K562 (cell line): ENCODE measurements at regions not wholly inside any gene's neighbourhood (a gene's known extent, or its start where the extent isn't known, plus 50 kb on each side); places are given as distances from the start of the nearest gene placed in this dataset.

Experiments
- ATAC-seq: fragments of 200-7000 bp; cut with Tn5 transposase; 3 replicates; pipeline ENCODE4 v1.9.1; 2020; ENCODE audit warnings: moderate library complexity
- BruUV-seq: library from RNA; stranded (reverse); fragments of 400-500 nt; replicated peaks from 2 replicates; lab custom pipeline; 2021; lab: Mats Ljungman, UMichigan
- CTCF ChIA-PET: fragments of 300-600 bp; formaldehyde crosslinking; extraction: SDS; loops from one replicate; lab custom pipeline; 2021; ENCODE audit warnings: low intra/inter-chr PET ratio; lab: Yijun Ruan, JAX
- POLR2A ChIA-PET: fragments of 300-600, 350-650 bp; sonication (Branson Sonifier 250); formaldehyde crosslinking; extraction: SDS; loops from one replicate; lab custom pipeline; 2021; ENCODE audit warnings: antibody characterized with exemption, inconsistent platforms; lab: Yijun Ruan, JAX
- DNase-seq, 4 experiments: peaks; one replicate each; pipeline versions ENCODE4 v3.0.0 to v3.0.0-alpha.2; 2011 to 2018; ENCODE audit warnings: low spot score in 3 of 4, mixed read lengths in 3 of 4; ENCODE audit errors: extremely low read depth in 1 of 4
- FAIRE-seq: peaks from 2 replicates; lab custom pipeline; 2011; peaks lifted over from hg19 to GRCh38; lab: Jason Lieb, UNC
- H2AFZ ChIP-seq: 2 replicates; pipeline ENCODE4 v1.6.0; 2011; ENCODE audit warnings: low read depth, low read length, control low read depth, inconsistent platforms
- H3K27ac ChIP-seq: fragments of 200-600 bp; 3 replicates; pipeline ENCODE4 v1.8.0; 2011; ENCODE audit warnings: low read depth, mild to moderate bottlenecking, control low read depth, inconsistent platforms, low read length, moderate library complexity, mixed read lengths; ENCODE audit errors: extremely low read depth
- H3K27me3 ChIP-seq, 2 experiments: fragments of 300-600 bp in 1 of 2; 2 replicates in 1 of 2; 3 replicates in 1 of 2; pipeline versions ENCODE4 v1.6.0 to v1.8.0; 2011; ENCODE audit warnings: inconsistent platforms in 2 of 2, low read length in 2 of 2, mild to moderate bottlenecking in 1 of 2, mixed read lengths in 1 of 2, moderate library complexity in 1 of 2; ENCODE audit not compliant: control insufficient read depth in 2 of 2, insufficient read depth in 2 of 2
- H3K36me3 ChIP-seq: fragments of 300-600 bp; 3 replicates; pipeline ENCODE4 v1.8.0; 2011; ENCODE audit warnings: mild to moderate bottlenecking, low read length, inconsistent platforms; ENCODE audit not compliant: control insufficient read depth, insufficient read depth
- H3K4me1 ChIP-seq, 2 experiments: fragments of 200-600 bp in 1 of 2; replicated peaks in 1 of 2; 2 replicates in 1 of 2; 3 replicates in 1 of 2; pipeline versions ENCODE4 v1.5.1 to v1.8.0; 2011; ENCODE audit warnings: inconsistent platforms in 2 of 2, low read length in 2 of 2, mild to moderate bottlenecking in 1 of 2, mixed read lengths in 1 of 2, moderate library complexity in 1 of 2; ENCODE audit not compliant: control insufficient read depth in 2 of 2, insufficient read depth in 2 of 2
- H3K4me2 ChIP-seq: 2 replicates; pipeline ENCODE4 v1.6.1; 2011; ENCODE audit warnings: low read length, control low read depth, inconsistent platforms, mixed read lengths; ENCODE audit not compliant: insufficient read depth
- H3K4me3 ChIP-seq: fragments of 200-600 bp; sonication (generic), shearing (Covaris generic); 2 replicates; pipeline ENCODE4 v1.5.1; 2016; ENCODE audit warnings: control low read depth, inconsistent platforms
- H3K79me2 ChIP-seq: fragments of 200-600 bp; 3 replicates; pipeline ENCODE4 v1.8.0; 2011; ENCODE audit warnings: low read length, inconsistent platforms; ENCODE audit not compliant: control insufficient read depth, insufficient read depth
- H3K9ac ChIP-seq, 2 experiments: 2 replicates each; pipeline versions ENCODE4 v1.6.0 to v1.6.1; 2011; ENCODE audit warnings: low read depth in 2 of 2, low read length in 2 of 2, control low read depth in 1 of 2, inconsistent platforms in 1 of 2, mild to moderate bottlenecking in 1 of 2, mixed read lengths in 1 of 2; ENCODE audit not compliant: insufficient read depth in 1 of 2
- H3K9me1 ChIP-seq: one replicate; pipeline ENCODE4 v1.6.0; 2011; ENCODE audit warnings: inconsistent platforms, mild to moderate bottlenecking, low read length, moderate library complexity; ENCODE audit not compliant: control insufficient read depth, insufficient read depth
- H3K9me3 ChIP-seq: replicated peaks from 2 replicates; pipeline ENCODE4 v1.5.1; 2011; ENCODE audit warnings: low read depth, low read length, inconsistent platforms; ENCODE audit not compliant: control insufficient read depth, insufficient read depth
- H4K20me1 ChIP-seq: replicated peaks from 2 replicates; pipeline ENCODE4 v1.6.1; 2011; ENCODE audit warnings: low read length, inconsistent platforms, mixed read lengths; ENCODE audit not compliant: control insufficient read depth, insufficient read depth
- CBFA2T2 ChIP-seq: fragments of 450-650 bp; conservative IDR thresholded peaks from 2 replicates; pipeline ENCODE4 v1.6.1; 2017; ENCODE audit warnings: mild to moderate bottlenecking
- ERF ChIP-seq: fragments of 450-650 bp; formaldehyde crosslinking; IDR thresholded peaks from 2 replicates; pipeline ENCODE4 v1.4.0; 2020; ENCODE audit warnings: mild to moderate bottlenecking, mixed read lengths
- FUS ChIP-seq: fragments of 200-400 bp; formaldehyde crosslinking; optimal IDR thresholded peaks from 2 replicates; pipeline ENCODE3; 2017; ENCODE audit warnings: low read depth, low read length
- L3MBTL2 ChIP-seq: fragments of 450-650 bp; IDR thresholded peaks from 2 replicates; pipeline ENCODE4 v1.6.1; 2016; ENCODE audit warnings: mild to moderate bottlenecking, moderate library complexity
- NFYB ChIP-seq: IDR thresholded peaks from 2 replicates; pipeline ENCODE4 v1.6.1; 2011; ENCODE audit warnings: mild to moderate bottlenecking, moderate library complexity; ENCODE audit not compliant: insufficient read length; ENCODE audit errors: extremely low read depth
- NUFIP1 ChIP-seq: fragments of 450-650 bp; IDR thresholded peaks from 2 replicates; pipeline ENCODE4 v1.6.1; 2018; ENCODE audit not compliant: partially characterized antibody
- RAD51 ChIP-seq: fragments of 450-650 bp; IDR thresholded peaks from 2 replicates; pipeline ENCODE4 v1.7.1; 2016; ENCODE audit warnings: low read depth, mild to moderate bottlenecking, borderline replicate concordance
- STAT5A ChIP-seq: IDR thresholded peaks from 2 replicates; pipeline ENCODE4 v1.6.1; 2012; ENCODE audit warnings: low read length, inconsistent platforms, borderline replicate concordance
- TGIF2 ChIP-seq: sonication (generic); formaldehyde crosslinking; IDR thresholded peaks from 2 replicates; pipeline ENCODE4 v1.8.1; 2022; ENCODE audit warnings: mild to moderate bottlenecking, missing genetic modification reagents, moderate library complexity
- ZNF133 ChIP-seq: fragments of 250-450 bp; sonication (Bioruptor Pico); IDR thresholded peaks from 2 replicates; pipeline ENCODE4 v1.4.0; 2020; ENCODE audit warnings: mild to moderate bottlenecking
- ZNF75A ChIP-seq: fragments of 450-650 bp; formaldehyde crosslinking; IDR thresholded peaks from 2 replicates; pipeline ENCODE4 v1.4.0; 2020; ENCODE audit warnings: mild to moderate bottlenecking
- WGBS: fragments of 100-300 bp; shearing (Covaris generic); methylation state at CpG from one replicate; pipeline ENCODE4 v1.1.6; 2016; ENCODE audit warnings: low coverage, mixed read lengths; ENCODE audit not compliant: insufficient coverage; ENCODE audit errors: missing lambda C conversion rate; 5-methylcytosine and 5-hydroxymethylcytosine counted together
- in situ Hi-C: fragments of 300-500 bp; cut with MboI; formaldehyde crosslinking; loops from 4 replicates; pipeline ENCODE4 v1.15.0; 2018; ENCODE audit warnings: inconsistent platforms, mixed read lengths
- intact Hi-C: fragments of 100-400 bp; cut with micrococcal nuclease; formaldehyde crosslinking; loops from 2 replicates; pipeline ENCODE4 v1.14.2; 2022
- TF ChIP-seq, protein P1 (sequence below): sonication (generic); formaldehyde crosslinking; IDR thresholded peaks from 2 replicates; pipeline ENCODE4 v1.5.0; 2020; ENCODE audit warnings: missing genetic modification reagents
- TF ChIP-seq, protein P2 (sequence below): sonication (generic); formaldehyde crosslinking; IDR thresholded peaks from 2 replicates; pipeline ENCODE4 v1.9.0; 2022; ENCODE audit warnings: mild to moderate bottlenecking, missing genetic modification reagents
- TF ChIP-seq, protein P3 (sequence below), 3 experiments: fragments of 200-800 bp in 1 of 3; fragments of 250-450 bp in 1 of 3; fragments of 450-650 bp in 1 of 3; sonication (Bioruptor Pico) in 1 of 3; sonication (Bioruptor generic) in 1 of 3; formaldehyde crosslinking in 1 of 3; IDR thresholded peaks; 2 replicates each; pipeline versions ENCODE4 v1.6.1 to v1.8.0; 2016 to 2022; ENCODE audit warnings: mild to moderate bottlenecking in 2 of 3, missing genetic modification characterization in 2 of 3, missing compliant biosample characterization in 1 of 3, moderate library complexity in 1 of 3

DNA sequence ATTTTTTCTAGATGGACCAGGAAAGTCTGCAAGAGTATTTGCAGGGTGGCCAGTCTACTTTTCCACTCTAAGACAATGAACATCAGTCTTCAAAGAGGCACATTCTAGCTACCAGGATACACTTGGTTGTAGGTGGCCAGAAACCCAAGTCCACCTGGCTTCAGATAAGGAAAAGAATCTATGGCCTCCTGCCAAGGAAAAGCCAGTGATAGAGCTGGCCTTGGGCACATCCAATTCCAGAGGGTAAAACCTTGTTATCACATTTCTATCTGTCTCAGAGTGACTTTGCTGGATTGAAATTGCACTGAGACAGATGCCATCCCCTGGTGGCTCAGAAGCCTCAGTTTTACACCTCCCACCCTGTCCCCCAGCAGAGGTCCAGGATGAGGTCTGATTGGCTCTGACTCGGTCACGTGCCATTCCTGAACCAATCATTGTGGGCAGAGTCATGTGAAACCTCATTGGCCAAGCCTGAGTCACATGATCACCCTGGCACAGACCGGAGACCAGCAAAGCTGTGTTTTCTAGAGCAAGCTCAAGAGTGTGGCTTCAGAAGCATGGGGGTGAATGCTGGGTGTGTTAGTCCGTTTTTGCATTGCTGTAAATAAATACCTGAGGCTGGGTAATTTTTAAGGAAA lies 497.4 kb upstream of the SULF2 start (continued):
- TF ChIP-seq, protein P1, sequence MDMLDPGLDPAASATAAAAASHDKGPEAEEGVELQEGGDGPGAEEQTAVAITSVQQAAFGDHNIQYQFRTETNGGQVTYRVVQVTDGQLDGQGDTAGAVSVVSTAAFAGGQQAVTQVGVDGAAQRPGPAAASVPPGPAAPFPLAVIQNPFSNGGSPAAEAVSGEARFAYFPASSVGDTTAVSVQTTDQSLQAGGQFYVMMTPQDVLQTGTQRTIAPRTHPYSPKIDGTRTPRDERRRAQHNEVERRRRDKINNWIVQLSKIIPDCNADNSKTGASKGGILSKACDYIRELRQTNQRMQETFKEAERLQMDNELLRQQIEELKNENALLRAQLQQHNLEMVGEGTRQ (CRISPR knock-in tag) = peak; percentile 94
- TF ChIP-seq ERF (CRISPR knock-in tag) (no peak), NFYB (peak; percentile 82), RAD51 (peak; percentile 94), L3MBTL2 (peak; percentile 49; the same call in 1 of the 2 replicates), CBFA2T2 (peak; percentile 62)
- TF ChIP-seq, protein P2, sequence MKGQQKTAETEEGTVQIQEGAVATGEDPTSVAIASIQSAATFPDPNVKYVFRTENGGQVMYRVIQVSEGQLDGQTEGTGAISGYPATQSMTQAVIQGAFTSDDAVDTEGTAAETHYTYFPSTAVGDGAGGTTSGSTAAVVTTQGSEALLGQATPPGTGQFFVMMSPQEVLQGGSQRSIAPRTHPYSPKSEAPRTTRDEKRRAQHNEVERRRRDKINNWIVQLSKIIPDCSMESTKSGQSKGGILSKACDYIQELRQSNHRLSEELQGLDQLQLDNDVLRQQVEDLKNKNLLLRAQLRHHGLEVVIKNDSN (CRISPR knock-in tag) = peak; percentile 89

DNA sequence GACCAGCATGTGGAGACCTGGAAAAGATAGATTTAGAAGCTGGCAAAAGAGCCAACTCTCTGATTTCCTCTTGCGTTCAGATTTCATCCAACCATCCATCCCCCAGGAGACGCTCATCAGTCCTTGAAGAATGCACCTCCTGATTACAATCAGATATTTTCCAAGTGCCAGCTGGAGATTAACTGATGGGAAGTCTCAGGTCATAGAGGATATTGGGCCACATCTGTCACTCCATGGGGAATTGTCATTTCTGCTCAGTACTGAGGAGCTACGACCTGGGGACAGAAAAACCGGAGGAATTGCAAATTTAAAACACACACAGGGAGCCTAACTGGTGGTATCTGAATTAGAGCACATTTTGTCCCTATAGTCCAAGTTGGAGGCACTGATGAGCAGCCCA lies 496.2 kb upstream of the SULF2 start:
- no peak overlapping the region for H3K4me2 ChIP-seq
- no peaks in the 10 kb centered on the region for H3K4me1 ChIP-seq
- no peaks in the 10 kb centered on the region for H3K27me3 ChIP-seq
- no peak for TF ChIP-seq ZNF133 (CRISPR knock-in tag)
- TF ChIP-seq STAT5A = no peak
- TF ChIP-seq NUFIP1 = no peak
- TF ChIP-seq, protein P3, sequence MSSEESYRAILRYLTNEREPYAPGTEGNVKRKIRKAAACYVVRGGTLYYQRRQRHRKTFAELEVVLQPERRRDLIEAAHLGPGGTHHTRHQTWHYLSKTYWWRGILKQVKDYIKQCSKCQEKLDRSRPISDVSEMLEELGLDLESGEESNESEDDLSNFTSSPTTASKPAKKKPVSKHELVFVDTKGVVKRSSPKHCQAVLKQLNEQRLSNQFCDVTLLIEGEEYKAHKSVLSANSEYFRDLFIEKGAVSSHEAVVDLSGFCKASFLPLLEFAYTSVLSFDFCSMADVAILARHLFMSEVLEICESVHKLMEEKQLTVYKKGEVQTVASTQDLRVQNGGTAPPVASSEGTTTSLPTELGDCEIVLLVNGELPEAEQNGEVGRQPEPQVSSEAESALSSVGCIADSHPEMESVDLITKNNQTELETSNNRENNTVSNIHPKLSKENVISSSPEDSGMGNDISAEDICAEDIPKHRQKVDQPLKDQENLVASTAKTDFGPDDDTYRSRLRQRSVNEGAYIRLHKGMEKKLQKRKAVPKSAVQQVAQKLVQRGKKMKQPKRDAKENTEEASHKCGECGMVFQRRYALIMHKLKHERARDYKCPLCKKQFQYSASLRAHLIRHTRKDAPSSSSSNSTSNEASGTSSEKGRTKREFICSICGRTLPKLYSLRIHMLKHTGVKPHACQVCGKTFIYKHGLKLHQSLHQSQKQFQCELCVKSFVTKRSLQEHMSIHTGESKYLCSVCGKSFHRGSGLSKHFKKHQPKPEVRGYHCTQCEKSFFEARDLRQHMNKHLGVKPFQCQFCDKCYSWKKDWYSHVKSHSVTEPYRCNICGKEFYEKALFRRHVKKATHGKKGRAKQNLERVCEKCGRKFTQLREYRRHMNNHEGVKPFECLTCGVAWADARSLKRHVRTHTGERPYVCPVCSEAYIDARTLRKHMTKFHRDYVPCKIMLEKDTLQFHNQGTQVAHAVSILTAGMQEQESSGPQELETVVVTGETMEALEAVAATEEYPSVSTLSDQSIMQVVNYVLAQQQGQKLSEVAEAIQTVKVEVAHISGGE (CRISPR knock-in tag; IDR thresholded peaks at IDR 0.05) = 0 out of 6 replicates have a peak, but pooled peaks of 1 of the 3 experiments have one; percentile 19
- TF ChIP-seq ZNF75A (CRISPR knock-in tag) = no peak
- TF ChIP-seq TGIF2 (CRISPR knock-in tag) = no peak
- no peak for TF ChIP-seq FUS
- DNase-seq (no peak), FAIRE-seq (no peak), ATAC-seq (no peak)
- intact Hi-C loops = no loop called here
- H3K27ac ChIP-seq = no peak overlapping the region
- H2AFZ ChIP-seq = no peak overlapping the region
- CTCF ChIA-PET = no interaction called here
- no peaks in the 10 kb centered on the region for H3K9me3 ChIP-seq
- no peaks in the 10 kb centered on the region for H3K79me2 ChIP-seq
- no peak overlapping the region for H3K9ac ChIP-seq
- no peaks in the 10 kb centered on the region for H3K36me3 ChIP-seq
- WGBS = 0% methylated on average over 3 of the region's 4 CpGs
- H4K20me1 ChIP-seq = no peaks in the 10 kb centered on the region
- no peaks in the 10 kb centered on the region for H3K9me1 ChIP-seq
- POLR2A ChIA-PET = interaction anchor here (0.7 kb wide), 1 partner anchor 343 kb away, joined by 5 read pairs; no protein-coding TSS in a partner anchor
- no peak overlapping the region for H3K4me3 ChIP-seq
- in situ Hi-C loops = no loop called here
- BruUV-seq = no TSS peak
